GM21390 (cell line): ENCODE measurements at regions not wholly inside any gene's neighbourhood (a gene's known extent, or its start where the extent isn't known, plus 50 kb on each side); places are given as distances from the start of the nearest gene placed in this dataset.
"Not testable (repeated sequence)": the region's sequence is repeated elsewhere in the genome, so short reads cannot be mapped to it uniquely, and the experiment has no call there.

Experiments
- ATAC-seq: cut with Tn5 transposase; IDR thresholded peaks from one replicate; pipeline ENCODE4 v1.9.1; 2021; ENCODE audit not compliant: unreplicated experiment

DNA sequence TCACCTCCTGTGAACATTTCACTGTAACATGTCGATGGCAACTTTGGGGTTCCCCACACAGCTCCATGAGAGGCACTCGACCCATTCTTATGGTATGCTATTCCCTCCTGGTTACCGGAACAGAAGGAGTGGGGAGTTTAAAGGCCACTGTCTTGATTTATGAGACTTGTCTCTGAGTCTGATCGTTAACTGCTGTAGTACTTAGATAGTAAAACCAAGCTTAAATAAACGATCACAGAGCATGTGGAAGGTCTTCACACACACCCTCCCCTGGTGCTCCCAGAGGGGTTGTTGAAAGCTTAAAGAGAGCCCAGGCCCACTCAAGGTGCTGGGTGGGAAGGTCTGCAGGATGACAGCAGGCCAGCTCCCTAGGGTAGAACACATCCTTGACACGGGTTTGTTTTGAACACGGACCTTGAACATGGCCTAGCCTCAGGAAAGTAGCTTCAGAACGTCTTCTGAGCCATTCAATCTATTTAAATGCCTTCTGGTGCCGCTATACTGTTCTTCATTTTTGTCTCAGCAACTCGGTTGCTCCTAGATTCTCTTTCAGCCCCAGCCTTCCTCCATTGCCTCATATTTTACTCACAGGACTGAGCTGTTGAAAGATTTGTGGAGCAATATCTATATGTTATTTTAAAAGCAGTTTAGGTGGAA is 335.3 kb downstream of the FGFR2 start:
- ATAC-seq, result no peak

DNA sequence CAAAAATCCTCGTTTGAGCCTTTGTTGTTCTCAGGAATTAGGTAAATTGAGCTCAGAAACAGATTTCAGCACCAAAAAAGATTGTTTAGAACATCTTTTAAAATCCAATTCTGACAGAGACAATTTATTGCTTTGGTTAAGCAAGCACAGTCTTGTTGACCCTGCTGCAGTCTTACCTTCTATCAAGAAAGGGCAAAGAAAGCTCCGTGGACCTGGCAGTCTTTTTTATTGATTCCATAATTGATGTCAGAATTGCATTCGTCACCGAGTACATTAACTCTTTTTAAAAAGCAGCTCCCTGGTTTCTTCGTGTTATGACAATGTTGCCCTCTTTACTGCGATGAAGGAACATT is 334.8 kb downstream of the FGFR2 start:
- ATAC-seq, result no peak

DNA sequence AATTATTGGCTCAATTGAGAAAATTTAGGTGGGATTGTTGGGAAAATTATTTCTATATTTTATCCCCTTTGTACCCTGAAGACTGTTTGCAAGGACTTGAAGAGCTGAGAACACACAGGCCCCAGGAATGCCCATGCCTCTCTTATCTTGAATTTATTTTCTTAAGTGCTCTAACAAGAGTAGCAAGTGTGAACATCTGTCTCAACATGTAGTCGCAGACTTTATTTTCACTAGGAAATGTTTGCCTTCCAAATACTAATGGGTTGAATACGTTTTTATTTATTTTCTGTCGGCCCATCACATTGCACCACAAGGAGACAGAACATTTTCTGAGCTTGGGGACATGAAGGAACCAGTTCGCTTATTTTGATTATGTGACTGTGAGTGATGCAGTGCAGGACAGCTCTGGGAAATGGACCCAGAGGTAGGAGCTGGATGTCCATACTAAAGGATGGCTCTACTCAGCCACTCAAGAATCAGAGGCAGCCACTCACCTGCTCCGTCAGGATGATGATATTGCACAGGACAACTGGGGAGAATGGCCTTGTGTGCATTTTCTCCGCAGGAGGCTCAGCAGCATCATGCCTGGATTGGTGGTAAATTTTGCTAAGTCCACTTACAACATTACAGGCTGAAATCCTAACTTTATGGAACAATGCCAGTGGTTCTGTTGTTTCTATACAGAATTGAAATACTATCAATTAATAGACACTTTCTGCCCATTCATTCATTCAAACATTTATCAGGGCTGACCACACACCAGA is 332.7 kb downstream of the FGFR2 start:
- no peak for ATAC-seq

DNA sequence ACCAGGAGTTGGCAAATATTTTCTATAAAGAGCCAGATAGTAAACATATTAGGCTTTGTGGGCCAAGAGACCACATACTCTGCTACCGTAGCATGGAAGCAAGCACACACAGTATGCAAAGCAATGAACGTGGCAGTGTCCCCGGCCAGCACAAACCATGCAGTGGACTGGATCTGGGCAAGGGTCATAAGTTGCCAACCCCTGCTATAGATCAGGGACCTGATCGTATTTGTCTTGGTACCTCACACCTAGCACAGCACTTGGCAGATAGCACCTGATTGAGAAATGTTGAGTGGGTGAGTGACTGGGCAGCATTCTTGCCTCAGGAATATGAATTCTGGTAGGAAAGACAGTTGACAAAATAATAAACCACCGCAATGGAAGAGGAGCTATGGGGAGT is 331.9 kb downstream of the FGFR2 start:
- ATAC-seq, result no peak

DNA sequence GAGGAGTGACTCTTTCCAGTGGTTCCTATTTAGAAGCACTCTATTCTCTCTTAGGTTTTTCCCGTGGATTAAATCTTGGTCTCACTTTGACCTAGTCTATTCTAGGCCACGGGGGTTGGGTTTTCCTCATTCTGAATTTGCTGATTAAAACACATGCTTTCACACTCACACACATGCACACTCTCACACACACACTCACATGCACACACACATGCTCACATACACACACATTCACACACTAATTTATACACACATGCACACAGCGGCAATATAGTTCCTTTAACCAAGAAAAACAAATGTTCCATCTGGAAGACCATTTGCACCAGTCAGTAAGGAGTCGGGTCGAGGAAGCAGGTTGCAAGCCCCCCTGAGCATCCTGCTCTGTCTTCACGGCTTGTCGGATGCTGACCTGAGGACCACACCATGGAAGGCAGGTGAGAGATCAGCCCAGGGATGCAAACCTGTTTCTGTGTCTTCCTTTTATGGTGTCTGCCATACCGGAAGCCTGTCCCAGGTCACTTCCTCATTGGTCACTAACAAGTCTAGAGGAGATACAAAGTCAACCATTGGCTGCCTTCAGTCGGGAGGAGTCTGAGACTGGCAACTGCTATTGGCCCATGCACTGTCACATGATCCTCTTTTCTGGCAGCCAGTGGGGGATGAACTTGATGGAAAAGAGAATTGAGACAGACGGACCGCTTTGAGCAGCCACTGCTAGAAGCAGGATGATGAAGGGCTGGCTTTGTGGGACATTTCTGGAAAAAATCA is 330.8 kb downstream of the FGFR2 start:
- no peak for ATAC-seq

DNA sequence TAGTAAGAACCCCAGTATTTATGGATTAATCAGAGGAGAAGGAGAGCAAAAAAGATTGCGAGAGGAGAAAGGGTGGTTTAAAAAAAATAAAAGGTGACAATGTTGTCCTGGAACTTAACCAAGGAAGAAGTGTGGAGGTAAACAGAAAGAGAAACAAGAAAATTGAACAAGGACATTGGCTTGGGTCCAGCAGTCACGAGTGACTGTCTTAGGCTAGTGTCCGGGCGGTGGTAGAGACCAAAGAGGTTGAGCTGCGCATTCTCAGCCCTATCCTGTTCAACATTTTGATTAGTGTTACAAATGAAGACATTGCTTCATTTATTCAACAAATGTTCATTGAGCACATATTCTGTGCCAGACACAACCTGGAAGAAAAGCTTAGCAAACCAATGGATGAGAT is 329.9 kb downstream of the FGFR2 start:
- no peak for ATAC-seq

DNA sequence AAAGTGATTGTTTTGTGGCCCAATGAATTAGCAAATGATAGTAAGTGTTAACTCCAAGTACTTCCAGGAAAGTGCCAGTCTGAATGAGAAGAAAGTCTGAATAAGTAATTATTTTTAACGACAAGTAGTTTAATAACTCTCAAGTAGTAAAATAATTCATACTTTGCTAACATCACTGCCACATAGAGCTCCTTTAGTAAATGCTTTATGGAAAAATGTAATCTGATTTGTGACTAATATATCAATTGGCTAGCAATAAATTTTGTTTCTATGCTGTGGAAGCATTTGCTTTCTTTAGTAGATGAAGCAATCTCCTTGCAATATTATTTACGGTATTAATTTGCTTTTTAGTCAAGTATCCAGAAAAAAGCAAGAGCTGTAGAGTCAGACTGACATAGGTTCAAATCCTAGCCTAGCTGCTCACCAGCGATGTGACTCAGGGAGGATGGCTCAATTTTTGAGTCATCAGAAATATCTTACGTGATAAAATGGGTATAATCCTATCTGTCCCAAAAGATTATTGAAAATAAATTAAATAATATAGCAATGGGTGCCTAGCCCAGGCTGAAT is 329.3 kb downstream of the FGFR2 start:
- no peak for ATAC-seq

DNA sequence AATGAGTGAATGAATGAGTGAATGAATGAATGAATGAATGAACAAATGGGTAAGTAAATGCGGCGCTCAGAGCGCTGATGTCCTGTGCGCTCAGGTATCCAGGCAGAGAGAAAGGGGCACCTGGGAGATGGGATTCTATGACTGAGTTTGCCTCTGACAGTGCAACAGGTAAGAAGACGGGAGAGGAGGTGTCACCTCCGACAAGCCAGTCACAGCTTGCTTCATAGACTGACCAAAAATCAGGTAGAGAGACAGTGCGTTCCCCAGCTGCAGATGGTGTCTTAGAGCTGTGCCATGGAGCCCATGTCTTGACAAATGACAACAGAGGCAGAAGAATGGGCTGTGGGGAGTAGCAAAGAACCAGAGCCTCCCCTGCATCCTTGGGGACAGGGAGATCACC is 327.3 kb downstream of the FGFR2 start:
- no peak for ATAC-seq

DNA sequence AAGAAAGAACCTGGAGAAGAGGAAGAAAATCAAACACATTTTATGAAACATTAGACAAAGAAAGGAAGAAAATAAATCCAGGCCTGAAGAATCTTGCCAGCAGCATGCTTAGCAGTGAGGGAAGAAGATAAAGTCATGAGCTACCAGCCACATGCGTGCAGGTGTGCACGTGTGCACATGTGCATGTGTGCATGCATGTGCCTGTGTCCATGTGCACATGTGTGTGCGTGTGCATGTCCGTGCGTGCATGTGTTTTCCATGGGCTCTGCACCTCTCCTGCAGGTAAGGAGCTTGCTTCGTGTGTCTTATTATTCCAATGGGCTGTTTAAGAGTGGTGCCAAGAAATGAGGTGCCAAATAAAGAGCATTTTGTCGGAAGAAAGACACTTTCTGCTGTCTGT is 322.2 kb downstream of the FGFR2 start:
- no peak for ATAC-seq

DNA sequence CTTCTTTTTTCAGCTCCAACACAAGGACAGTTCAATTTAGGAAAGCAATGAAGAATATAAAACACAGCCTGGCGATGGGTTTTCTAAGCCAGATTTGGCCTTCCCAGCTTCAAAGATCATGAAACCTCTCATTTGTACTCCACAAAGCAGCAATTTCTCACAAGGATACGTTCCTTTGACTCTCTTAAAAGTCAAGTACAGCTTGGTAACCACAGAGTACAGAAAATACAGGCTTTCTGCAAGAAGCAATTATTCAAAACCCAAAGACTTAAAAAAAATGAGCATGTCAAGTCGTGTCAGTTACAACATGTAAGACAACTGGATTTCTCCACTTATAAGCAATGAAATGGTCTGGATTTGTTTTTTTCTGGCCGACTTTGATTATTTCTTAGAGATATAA is 321.4 kb downstream of the FGFR2 start:
- no peak for ATAC-seq

DNA sequence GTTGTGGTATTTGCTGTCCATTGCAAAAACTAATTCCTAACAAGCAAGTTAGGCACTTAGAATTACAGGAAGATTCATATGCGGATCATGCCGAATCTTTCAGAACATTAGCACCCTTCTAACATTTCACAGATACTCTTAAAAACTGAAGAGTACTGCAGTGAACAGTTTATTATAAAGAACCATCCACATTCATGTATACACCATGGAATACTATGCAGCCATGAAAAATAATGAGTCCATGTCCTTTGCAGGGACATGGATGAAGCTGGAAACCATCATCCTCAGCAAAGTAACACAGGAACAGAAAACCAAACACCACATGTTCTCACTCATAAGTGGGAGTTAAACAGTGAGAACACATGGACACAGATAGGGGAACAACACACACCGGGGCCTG is 319.9 kb downstream of the FGFR2 start:
- ATAC-seq, result not testable (repeated sequence)

DNA sequence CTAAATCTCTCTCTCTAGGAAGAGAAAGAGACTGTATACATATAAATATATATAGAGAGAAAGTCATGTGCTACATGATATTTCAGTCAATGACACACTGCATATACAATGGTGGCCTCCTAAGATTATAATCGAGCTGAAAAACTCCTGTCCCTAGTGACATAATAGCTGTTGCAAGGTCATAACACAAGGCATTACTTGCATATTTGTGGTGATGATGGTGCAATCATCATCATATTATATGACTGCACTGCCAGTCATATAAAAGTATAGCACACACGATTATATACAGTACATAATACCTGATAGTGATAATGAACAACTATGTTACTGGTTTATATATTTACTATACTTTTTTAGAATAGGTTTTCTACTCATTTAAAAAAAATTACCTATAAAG is 316.7 kb downstream of the FGFR2 start:
- ATAC-seq, result no peak

DNA sequence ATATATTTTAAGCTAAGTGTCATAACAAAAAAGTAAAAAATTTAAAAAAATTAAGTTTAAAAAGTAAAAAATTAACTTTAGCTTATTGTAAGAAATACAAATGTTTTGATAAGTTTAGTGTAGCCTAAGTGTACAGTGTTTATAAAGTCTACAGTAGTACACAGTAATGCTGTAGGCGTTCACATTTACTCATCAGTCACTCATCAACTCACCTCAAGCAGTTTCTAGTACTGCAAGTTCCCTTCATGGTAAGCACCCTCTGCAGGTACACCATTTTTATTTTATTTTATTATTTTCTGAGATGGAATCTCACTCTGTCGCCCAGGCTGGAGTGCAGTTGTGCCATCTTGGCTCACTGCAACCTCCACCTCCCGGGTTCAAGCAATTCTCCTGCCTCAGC is 316.0 kb downstream of the FGFR2 start:
- ATAC-seq, result no peak

DNA sequence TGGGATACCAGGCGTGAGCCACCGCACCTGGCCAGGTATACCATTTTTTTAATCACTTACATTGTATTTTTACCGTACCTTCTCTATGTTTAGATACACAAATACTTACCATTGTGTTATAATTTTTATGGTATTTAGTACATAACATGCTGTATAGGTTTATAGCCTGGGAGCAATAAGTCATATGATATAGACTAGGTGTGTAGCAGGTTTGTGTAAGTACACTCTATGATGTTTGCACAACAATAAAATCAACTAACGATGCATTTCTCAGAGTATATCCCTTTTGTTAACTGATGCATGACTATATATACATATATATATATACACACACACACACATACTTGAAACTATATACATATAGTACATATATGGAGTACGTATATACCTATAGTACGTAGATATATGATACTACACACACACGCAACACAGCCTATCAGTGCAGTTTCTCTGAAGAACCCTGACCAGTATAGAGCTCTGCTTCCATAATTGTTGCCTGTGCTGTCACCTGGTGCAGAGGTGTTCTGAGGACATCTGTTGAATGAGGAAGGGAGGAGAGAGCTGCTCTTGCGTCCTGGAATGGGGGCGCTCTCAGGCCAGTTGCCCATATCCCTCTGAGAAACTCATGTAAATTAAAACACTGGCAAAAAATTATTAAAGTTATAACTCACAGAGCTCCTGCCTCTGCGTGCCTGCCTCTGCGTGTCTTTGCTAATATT is 315.3 kb downstream of the FGFR2 start:
- no peak for ATAC-seq

DNA sequence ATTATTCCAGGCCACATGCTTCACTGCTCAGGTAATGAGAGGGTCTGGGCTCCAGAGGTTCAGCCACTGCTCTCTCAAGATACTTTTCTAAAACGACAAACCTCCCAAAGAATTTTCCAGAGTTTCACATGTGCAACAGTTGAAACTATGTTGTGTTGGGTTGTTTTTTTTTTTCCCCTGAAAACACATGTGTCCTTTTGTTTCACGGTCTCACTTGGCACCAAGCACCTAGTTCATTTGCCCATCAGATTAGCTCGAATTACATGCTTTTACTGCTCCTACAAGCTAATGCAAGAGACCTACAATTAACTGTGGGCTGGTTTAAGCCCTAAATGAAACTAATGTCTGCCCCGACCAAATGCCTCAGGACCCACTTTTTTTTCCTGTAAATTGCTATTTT is 313.3 kb downstream of the FGFR2 start:
- no peak for ATAC-seq

DNA sequence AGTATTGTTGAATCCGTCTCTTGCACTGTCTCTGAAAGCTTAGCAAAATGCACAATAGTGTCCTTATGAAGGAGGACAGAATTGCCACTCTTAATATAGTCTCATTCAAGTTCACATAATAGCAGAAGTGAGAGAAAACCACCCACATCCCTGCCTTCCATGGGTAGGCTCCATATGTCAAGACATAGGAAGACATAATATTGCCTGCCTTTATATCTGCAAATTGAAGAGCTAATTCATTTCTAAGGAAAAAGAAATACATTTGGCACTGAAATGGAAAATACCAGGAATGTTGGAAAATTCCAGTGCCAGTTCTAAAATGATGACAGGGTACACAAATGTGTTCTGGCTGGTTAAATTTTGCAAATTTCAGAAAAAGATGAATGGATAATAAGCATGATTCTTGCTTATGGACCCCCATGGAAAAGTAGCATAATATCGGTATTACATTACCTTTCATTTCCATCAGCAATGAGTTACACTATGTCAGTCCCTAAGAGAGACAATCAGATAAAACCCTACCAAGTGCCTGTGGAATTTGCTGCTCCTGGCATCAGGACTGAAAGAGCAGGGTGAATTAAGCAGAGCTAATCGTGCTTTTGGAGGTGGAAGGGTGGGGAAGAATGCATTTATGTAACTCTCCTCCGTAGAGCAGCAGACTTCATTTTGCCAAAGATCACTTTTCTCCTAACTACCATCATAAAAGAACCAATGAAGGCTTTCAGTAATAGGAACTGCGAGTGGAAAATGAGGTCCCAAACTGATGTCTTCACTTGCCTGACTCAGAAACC is 312.6 kb downstream of the FGFR2 start:
- ATAC-seq, result no peak

DNA sequence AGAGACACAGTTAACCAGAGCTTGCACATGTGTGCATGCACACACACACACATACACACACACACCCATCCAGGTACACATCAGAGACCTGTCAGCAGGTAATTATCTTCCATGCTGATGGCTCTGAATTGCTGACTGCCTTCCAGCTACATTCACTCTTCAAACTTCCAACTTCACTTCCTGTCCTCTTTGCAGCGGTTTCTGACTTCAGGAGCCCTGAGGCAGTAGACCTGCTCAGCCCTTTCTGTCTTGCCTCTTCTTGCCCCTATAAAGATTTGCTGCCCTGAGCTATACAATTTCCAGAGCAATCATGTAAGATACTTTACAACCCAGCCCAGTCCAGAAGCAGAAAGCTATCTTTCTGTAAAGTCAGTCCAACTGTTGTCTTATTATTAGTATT is 310.2 kb downstream of the FGFR2 start:
- no peak for ATAC-seq

DNA sequence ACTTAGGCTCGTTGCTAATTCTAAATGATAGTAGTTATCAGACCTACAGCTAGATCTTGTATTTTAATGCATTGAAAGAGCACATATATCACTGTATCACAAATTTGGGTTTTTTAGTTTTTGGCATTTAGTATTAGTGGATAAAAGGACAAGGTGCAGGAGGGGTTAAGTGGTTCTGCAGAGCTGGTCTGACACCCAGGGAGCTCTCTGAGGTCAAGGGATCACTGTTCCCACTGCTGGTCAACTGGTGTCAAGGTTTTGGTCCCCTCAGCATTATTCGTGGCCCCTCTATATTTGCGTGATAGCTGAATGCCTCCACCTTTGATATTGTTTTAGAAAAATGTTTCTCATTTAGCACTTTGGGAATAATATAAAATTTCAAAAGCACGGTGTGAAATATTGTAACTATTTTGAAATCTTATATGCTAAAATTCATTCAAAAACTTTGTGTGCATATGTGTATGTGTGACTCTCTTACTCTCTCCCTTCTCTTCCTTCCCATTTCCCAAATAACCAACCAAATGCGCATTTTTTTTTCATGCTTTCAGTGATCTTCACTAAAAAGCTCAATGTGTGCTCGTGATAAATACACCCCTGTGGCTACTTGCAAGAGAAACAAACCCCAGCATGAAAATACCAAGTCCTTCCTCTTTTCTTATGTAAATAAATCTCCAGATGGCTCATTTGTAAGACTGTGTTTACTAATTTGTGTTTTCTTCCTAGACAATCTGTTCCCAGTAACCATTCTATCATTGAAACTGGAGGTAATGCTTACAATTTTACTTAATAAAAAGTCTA is 309.2 kb downstream of the FGFR2 start:
- ATAC-seq, result no peak

DNA sequence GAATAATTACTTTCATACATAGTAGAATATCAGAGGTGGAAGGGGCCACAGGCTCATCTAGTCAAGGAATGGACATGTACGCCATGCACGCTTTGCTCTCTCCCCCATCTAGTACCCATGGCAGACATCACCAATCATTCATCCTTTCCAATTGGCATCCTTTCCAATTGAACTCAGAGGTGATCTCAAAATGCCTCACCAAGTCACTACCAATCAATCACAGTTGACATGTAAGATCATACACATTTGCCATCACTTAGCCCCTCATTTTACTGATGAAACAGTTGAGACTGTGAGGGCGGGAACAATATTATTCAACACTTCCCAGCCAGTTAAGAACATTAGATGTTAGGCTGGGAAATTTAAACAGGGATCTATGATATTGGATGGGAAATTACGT is 308.4 kb downstream of the FGFR2 start:
- no peak for ATAC-seq

DNA sequence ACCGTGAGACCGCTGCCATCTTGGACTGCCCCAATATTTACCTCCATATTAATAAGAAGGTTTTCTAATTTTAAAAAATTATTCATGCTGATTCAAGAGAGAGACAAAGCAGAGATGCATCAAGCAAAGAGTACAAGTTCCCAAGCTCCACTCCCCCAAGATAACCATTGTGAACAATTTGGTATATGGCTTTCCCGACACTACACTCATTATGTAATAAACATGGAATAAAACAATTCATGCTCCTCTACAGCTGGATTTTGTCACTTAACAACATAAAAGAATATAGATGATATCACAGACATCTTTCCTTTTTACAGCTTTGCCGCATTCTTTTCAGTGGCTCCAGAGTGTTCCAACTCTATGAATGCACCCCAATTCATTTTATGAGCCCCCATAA is 307.6 kb downstream of the FGFR2 start:
- no peak for ATAC-seq
